Sigmoid colon (tissue), 6 donors: ENCODE measurements at regions not wholly inside any gene's neighbourhood (a gene's known extent, or its start where the extent isn't known, plus 50 kb on each side); places are given as distances from the start of the nearest gene placed in this dataset.
A peak's percentile ranks its signal among the peaks of the same experiment; 100 is the strongest.

ENCODE experiments used
- DNase-seq: peaks from one replicate; pipeline ENCODE4 v3.0.0-alpha.2; 2019
- H3K27ac ChIP-seq, 4 donors: fragments of 200-600 bp; sonication (generic); one replicate each; pipeline ENCODE4 v1.5.1; 2016 to 2019; ENCODE audit warnings: mild to moderate bottlenecking in 1 of 4
- H3K27me3 ChIP-seq, 3 donors: fragments of 200-600 bp; sonication (generic); one replicate each; pipeline ENCODE4 v1.5.1; 2019; ENCODE audit warnings: mild to moderate bottlenecking in 1 of 3
- H3K36me3 ChIP-seq, 4 donors: fragments of 200-600 bp; sonication (generic); one replicate each; pipeline ENCODE4 v1.5.1; 2016 to 2019
- H3K4me1 ChIP-seq, 4 donors: fragments of 200-600 bp; sonication (generic); one replicate each; pipeline ENCODE4 v1.5.1; 2017 to 2019
- H3K4me3 ChIP-seq, 4 donors: fragments of 200-600 bp; sonication (generic); one replicate each; pipeline ENCODE4 v1.5.1; 2017 to 2019; ENCODE audit warnings: mild to moderate bottlenecking in 2 of 4, moderate library complexity in 1 of 4
- H3K9me3 ChIP-seq, 4 donors: fragments of 200-600 bp in 3 of 4; sonication (generic) in 3 of 4; one replicate each; pipeline versions ENCODE4 v1.5.1 to v1.6.1; 2013 to 2019
- EP300 ChIP-seq, 4 donors: sonication (generic); formaldehyde crosslinking; IDR thresholded peaks; one replicate each; pipeline ENCODE4 v1.6.1; 2017; ENCODE audit warnings: antibody characterized with exemption in 4 of 4
- POLR2A ChIP-seq, 2 donors: fragments of 450-650 bp; IDR thresholded peaks; one replicate each; pipeline ENCODE4 v1.6.1; 2016; ENCODE audit warnings: antibody characterized with exemption in 2 of 2, mild to moderate bottlenecking in 2 of 2, moderate library complexity in 2 of 2
- POLR2AphosphoS5 ChIP-seq, 4 donors: sonication (generic); formaldehyde crosslinking; IDR thresholded peaks; one replicate each; pipeline ENCODE4 v1.6.1; 2017; ENCODE audit warnings: antibody characterized with exemption in 4 of 4
- WGBS, 2 donors: extraction: QIAGEN DNeasy Blood & Tissue Kit; methylation state at CpG; one replicate each; pipeline ENCODE4 v1.1.7; 2013; 5-methylcytosine and 5-hydroxymethylcytosine counted together
- intact Hi-C: fragments of 100-400 bp; cut with DNase I; formaldehyde crosslinking; loops from one replicate; pipeline ENCODE4 v1.15.1; 2023
- TF ChIP-seq, protein P1 (sequence below), 4 experiments: fragments of 450-650 bp in 3 of 4; fragments of 200-600 bp in 1 of 4; IDR thresholded peaks; one replicate each; pipeline ENCODE4 v1.5.1; 2016 to 2019; ENCODE audit warnings: antibody characterized with exemption in 4 of 4, mild to moderate bottlenecking in 3 of 4, moderate library complexity in 2 of 4
- donor health status: healthy with polysubstance abuse.
- donor health status: healthy.

DNA sequence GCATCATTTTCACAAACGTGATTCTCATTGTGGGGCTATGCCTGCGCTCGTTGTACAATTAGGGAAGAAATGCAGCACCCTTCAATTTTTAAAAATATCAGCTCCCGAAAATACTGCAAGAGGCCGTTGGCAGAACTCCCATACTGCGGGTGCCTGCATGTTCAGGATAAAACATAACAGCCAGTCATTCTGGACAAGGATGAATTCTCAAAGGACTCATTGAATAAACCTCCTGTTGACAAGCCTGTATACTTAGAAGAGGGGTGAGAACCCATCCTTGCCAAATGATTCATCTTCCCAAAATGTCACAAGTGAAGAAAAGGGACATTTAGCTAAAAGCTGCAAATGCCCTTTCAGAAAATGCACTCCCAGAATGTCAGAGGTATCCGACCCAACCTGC, 141.9 kb downstream of the CSNK2A3 start:
- no peak for TF ChIP-seq POLR2AphosphoS5 (IDR thresholded peaks at IDR 0.05)
- TF ChIP-seq, protein P1, sequence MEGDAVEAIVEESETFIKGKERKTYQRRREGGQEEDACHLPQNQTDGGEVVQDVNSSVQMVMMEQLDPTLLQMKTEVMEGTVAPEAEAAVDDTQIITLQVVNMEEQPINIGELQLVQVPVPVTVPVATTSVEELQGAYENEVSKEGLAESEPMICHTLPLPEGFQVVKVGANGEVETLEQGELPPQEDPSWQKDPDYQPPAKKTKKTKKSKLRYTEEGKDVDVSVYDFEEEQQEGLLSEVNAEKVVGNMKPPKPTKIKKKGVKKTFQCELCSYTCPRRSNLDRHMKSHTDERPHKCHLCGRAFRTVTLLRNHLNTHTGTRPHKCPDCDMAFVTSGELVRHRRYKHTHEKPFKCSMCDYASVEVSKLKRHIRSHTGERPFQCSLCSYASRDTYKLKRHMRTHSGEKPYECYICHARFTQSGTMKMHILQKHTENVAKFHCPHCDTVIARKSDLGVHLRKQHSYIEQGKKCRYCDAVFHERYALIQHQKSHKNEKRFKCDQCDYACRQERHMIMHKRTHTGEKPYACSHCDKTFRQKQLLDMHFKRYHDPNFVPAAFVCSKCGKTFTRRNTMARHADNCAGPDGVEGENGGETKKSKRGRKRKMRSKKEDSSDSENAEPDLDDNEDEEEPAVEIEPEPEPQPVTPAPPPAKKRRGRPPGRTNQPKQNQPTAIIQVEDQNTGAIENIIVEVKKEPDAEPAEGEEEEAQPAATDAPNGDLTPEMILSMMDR (IDR thresholded peaks at IDR 0.05): no peak
- TF ChIP-seq EP300 (IDR thresholded peaks at IDR 0.05): no peak
- TF ChIP-seq POLR2A (IDR thresholded peaks at IDR 0.05): no peak
- no peak for DNase-seq
- Histone ChIP-seq H3K27ac (peak overlapping the region in 3 of 4 donors; percentile 12 to 49 (median 47)), H3K4me3 (no peak overlapping the region), H3K9me3 (no peaks in the 10 kb centered on the region), H3K36me3 (no peaks in the 10 kb centered on the region), H3K27me3 (no peaks in the 10 kb centered on the region), H3K4me1 (peaks cover 0 to 39% (median 21%) of the 10 kb centered on the region in 4 donors)
- 73 to 81% methylated on average over 7 of the region's 7 CpGs for WGBS, 2 donors
- intact Hi-C loops: no loop called here

DNA sequence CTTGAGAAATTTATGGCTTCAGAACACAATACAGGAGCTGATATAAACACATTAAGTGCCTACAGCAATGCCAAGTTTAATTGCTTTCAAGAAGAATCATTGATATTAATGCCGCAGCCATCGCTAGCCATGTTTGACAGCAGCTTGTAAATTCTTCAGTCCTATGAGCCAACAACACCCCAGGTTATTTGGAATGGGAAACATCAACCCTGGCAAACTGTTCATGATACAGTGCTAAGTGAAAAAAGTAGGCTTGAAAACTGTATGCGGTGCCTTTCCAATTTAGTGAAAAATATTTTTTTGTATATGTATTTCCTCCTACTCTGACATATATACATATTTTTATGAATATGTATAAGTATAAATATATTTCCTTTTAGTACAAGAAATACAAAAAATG, 142.6 kb downstream of the CSNK2A3 start:
- Histone ChIP-seq H3K36me3 (no peaks in the 10 kb centered on the region), H3K4me3 (no peak overlapping the region), H3K27ac (no peak overlapping the region), H3K27me3 (no peaks in the 10 kb centered on the region), H3K4me1 (peaks cover 0 to 39% (median 21%) of the 10 kb centered on the region in 4 donors), H3K9me3 (no peaks in the 10 kb centered on the region)
- 60 to 91% methylated on average over 3 of the region's 3 CpGs for WGBS, 2 donors
- DNase-seq: no peak
- intact Hi-C loops: no loop called here
- TF ChIP-seq POLR2A (IDR thresholded peaks at IDR 0.05) (no peak), EP300 (IDR thresholded peaks at IDR 0.05) (no peak), POLR2AphosphoS5 (IDR thresholded peaks at IDR 0.05) (no peak)
- TF ChIP-seq, protein P1 (IDR thresholded peaks at IDR 0.05): no peak

DNA sequence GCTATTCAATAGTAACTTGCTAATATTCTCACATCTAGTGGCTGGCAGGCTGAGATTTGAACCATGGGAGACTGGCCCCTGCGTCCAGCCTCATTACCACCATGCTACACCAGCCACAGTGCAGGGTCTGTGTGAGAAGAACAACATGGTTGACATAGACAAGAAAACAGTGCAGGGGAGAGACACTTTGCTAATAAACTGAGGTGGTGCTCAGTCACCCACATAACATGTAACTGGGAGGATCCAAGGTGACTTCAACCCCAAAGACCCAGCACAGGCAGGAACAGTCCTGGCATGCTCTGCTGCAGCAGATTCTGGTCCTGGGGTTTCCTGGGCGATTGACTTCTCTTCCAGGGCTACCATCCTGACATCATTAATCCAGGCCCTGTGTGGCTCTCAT, 143.1 kb downstream of the CSNK2A3 start:
- DNase-seq: no peak
- no peak overlapping the region for H3K27ac ChIP-seq
- peaks cover 0 to 39% (median 21%) of the 10 kb centered on the region in 4 donors for H3K4me1 ChIP-seq
- intact Hi-C loops: no loop called here
- TF ChIP-seq, protein P1 (IDR thresholded peaks at IDR 0.05): no peak
- TF ChIP-seq POLR2AphosphoS5 (IDR thresholded peaks at IDR 0.05): no peak
- no peak for TF ChIP-seq POLR2A (IDR thresholded peaks at IDR 0.05)
- no peak for TF ChIP-seq EP300 (IDR thresholded peaks at IDR 0.05)
- H3K36me3 ChIP-seq: no peaks in the 10 kb centered on the region
- no peak overlapping the region for H3K4me3 ChIP-seq
- 86 to 88% methylated on average over 2 of the region's 2 CpGs for WGBS, 2 donors
- H3K9me3 ChIP-seq: no peaks in the 10 kb centered on the region
- no peaks in the 10 kb centered on the region for H3K27me3 ChIP-seq

DNA sequence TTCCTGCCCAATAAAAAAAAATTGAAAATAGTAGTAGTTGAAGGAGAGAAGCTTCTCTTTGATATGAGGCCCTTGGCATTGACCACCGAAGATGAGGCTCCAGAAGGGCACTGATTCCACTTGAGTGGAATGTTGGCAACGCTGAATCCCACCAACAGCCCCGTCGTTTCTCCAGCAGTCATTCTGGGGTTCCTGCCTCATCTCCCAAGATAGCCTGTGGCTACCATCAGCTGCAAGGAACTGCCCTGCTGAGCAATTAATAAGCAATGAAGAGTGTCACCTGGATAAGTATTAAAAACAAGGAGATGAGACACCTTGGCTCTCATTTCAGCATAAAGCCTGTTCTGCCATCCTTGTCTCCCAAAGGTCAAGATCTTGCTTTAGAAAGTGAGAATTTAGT, 144.1 kb downstream of the CSNK2A3 start:
- H3K27ac ChIP-seq: no peak overlapping the region
- intact Hi-C loops: no loop called here
- DNase-seq: no peak
- H3K9me3 ChIP-seq: no peaks in the 10 kb centered on the region
- WGBS, 2 donors: 94% methylated on average over 4 of the region's 4 CpGs
- H3K4me1 ChIP-seq: peaks cover 0 to 31% (median 18%) of the 10 kb centered on the region in 4 donors
- H3K36me3 ChIP-seq: no peaks in the 10 kb centered on the region
- TF ChIP-seq EP300 (IDR thresholded peaks at IDR 0.05): no peak
- TF ChIP-seq, protein P1 (IDR thresholded peaks at IDR 0.05): no peak
- TF ChIP-seq POLR2AphosphoS5 (IDR thresholded peaks at IDR 0.05): no peak
- TF ChIP-seq POLR2A (IDR thresholded peaks at IDR 0.05): no peak
- H3K4me3 ChIP-seq: no peak overlapping the region
- no peaks in the 10 kb centered on the region for H3K27me3 ChIP-seq

DNA sequence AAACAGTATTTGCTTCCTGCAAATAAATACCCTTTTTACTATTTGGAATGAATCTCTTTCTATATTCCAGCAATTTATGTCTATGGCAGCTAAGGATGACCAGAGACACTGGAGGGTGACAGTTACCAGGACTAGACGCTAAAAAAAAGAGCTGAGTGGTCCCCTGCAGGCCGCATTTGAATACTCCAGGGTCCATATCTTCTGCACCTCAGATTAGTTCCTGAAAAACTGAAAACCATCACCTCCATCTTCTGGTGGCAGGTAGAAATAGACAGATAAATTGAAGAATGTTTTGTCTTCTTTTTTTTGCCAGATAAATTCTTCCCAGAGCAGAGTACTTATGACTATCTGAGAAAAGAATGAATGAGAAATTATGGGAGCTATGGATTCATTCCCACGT, 145.6 kb downstream of the CSNK2A3 start:
- H3K4me1 ChIP-seq: peaks cover 0 to 21% (median 13%) of the 10 kb centered on the region in 4 donors
- H3K27ac ChIP-seq: no peak overlapping the region
- H3K27me3 ChIP-seq: no peaks in the 10 kb centered on the region
- 79 to 80% methylated on average over 3 of the region's 3 CpGs for WGBS, 2 donors
- no peaks in the 10 kb centered on the region for H3K36me3 ChIP-seq
- peaks cover 0 to 3% (median under 1%) of the 10 kb centered on the region in 4 donors for H3K9me3 ChIP-seq
- H3K4me3 ChIP-seq: no peak overlapping the region
- no peak for DNase-seq
- TF ChIP-seq, protein P1 (IDR thresholded peaks at IDR 0.05): no peak
- TF ChIP-seq POLR2AphosphoS5 (IDR thresholded peaks at IDR 0.05): no peak
- TF ChIP-seq EP300 (IDR thresholded peaks at IDR 0.05): no peak
- no peak for TF ChIP-seq POLR2A (IDR thresholded peaks at IDR 0.05)
- intact Hi-C loops: no loop called here
